DOHH2 (cell line): ENCODE measurements at regions not wholly inside any gene's neighbourhood (a gene's known extent, or its start where the extent isn't known, plus 50 kb on each side); places are given as distances from the start of the nearest gene placed in this dataset.
"Not testable (repeated sequence)": the region's sequence is repeated elsewhere in the genome, so short reads cannot be mapped to it uniquely, and the experiment has no call there.

Experiments
- H3F3A ChIP-seq: fragments of 200-600 bp; sonication (generic), shearing (Covaris generic); 2 replicates; pipeline ENCODE4 v1.6.0; 2016; ENCODE audit warnings: antibody characterized with exemption, mild to moderate bottlenecking; ENCODE audit not compliant: control insufficient read depth, insufficient read depth
- H3K27ac ChIP-seq: fragments of 200-600 bp; sonication (generic); 2 replicates; pipeline ENCODE4 v1.5.1; 2014; ENCODE audit warnings: low read depth, mild to moderate bottlenecking, low read length, moderate library complexity
- H3K27me3 ChIP-seq: fragments of 200-600 bp; sonication (generic); 2 replicates; pipeline ENCODE4 v1.6.1; 2014; ENCODE audit warnings: mild to moderate bottlenecking, low read length, mixed read lengths; ENCODE audit not compliant: control insufficient read depth
- H3K36me3 ChIP-seq: fragments of 200-600 bp; sonication (generic); 2 replicates; pipeline ENCODE4 v1.6.1; 2014; ENCODE audit warnings: mild to moderate bottlenecking, low read length, moderate library complexity, mixed read lengths; ENCODE audit not compliant: control insufficient read depth
- H3K4me1 ChIP-seq: fragments of 200-600 bp; sonication (generic); 2 replicates; pipeline ENCODE4 v1.6.1; 2014; ENCODE audit warnings: mild to moderate bottlenecking, low read length, mixed read lengths; ENCODE audit not compliant: control insufficient read depth
- H3K4me2 ChIP-seq: fragments of 200-600 bp; sonication (generic); 2 replicates; pipeline ENCODE4 v1.6.0; 2014; ENCODE audit warnings: mild to moderate bottlenecking, low read length, moderate library complexity
- H3K4me3 ChIP-seq: fragments of 200-600 bp; sonication (generic); 2 replicates; pipeline ENCODE4 v1.5.1; 2014; ENCODE audit warnings: mild to moderate bottlenecking, low read length, mixed read lengths
- H3K79me2 ChIP-seq: fragments of 200-600 bp; sonication (generic); 2 replicates; pipeline ENCODE4 v1.6.1; 2014; ENCODE audit warnings: mild to moderate bottlenecking, low read length, mixed read lengths; ENCODE audit not compliant: control insufficient read depth
- H3K9me2 ChIP-seq: fragments of 200-600 bp; sonication (generic); replicated peaks from 2 replicates; pipeline ENCODE4 v1.6.1; 2014; ENCODE audit warnings: mild to moderate bottlenecking, low read length, mixed read lengths; ENCODE audit not compliant: control insufficient read depth
- H3K9me3 ChIP-seq: fragments of 200-600 bp; sonication (generic); 2 replicates; pipeline ENCODE4 v1.6.1; 2014; ENCODE audit warnings: antibody characterized with exemption, low read length, mixed read lengths; ENCODE audit not compliant: control insufficient read depth, insufficient read depth
- H4K20me1 ChIP-seq: fragments of 200-600 bp; sonication (generic); 2 replicates; pipeline ENCODE4 v1.6.0; 2014; ENCODE audit warnings: low read depth, mild to moderate bottlenecking, antibody characterized with exemption, low read length, moderate library complexity; ENCODE audit not compliant: control insufficient read depth, insufficient read depth
- EZH2phosphoT487 ChIP-seq: fragments of 200-600 bp; sonication (generic); IDR thresholded peaks from 2 replicates; pipeline ENCODE4 v1.6.1; 2017; ENCODE audit warnings: borderline replicate concordance, mild to moderate bottlenecking, antibody characterized with exemption, low read length, moderate library complexity, mixed read lengths
- TF ChIP-seq, protein P1 (sequence below): fragments of 200-600 bp; sonication (generic); IDR thresholded peaks from one replicate; pipeline ENCODE4 v1.5.1; 2014; ENCODE audit warnings: antibody characterized with exemption, mild to moderate bottlenecking, low read depth, low read length; ENCODE audit not compliant: poor library complexity, severe bottlenecking

DNA sequence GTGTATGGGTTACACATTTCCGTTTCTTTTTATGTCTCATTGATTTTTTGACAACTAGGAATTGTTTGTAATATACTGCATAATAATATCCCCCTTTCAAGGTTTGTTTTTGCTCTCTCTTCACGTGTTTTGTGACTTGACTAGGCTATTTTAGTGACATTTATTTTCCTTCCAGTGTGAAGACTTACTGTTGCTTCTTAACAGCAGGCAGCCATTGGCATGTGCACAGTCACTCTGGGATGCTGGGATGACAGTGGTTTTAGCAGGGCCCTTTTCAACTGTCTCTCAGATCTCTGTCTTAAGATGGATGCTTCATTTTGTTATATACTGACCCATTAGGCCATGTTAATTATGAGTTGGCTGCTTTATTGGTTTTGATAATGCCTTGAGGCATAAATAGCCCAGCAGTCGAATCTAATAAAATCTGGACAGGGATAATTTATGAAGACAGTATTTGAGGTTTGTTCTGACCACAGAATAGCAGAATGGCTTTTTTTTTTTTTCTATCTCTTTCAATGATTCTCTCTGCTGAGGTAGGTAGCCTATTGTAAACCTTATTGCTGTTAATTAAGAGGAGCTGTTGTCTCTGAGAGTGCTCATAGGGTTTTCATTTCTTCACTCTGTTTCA, 536.0 kb downstream of the GABRG2 start:
- Histone ChIP-seq H3K36me3 (no peaks in the 10 kb centered on the region), H3K9me3 (peaks cover 3% of the 10 kb centered on the region; the same call in 1 of the 2 replicates), H3K27ac (no peak overlapping the region), H3K27me3 (no peaks in the 10 kb centered on the region), H3K4me3 (no peak overlapping the region), H3K9me2 (no peaks in the 10 kb centered on the region), H3K79me2 (no peaks in the 10 kb centered on the region), H4K20me1 (no peaks in the 10 kb centered on the region), H3K4me1 (no peaks in the 10 kb centered on the region), H3F3A (no peaks in the 10 kb centered on the region), H3K4me2 (no peak overlapping the region)
- TF ChIP-seq, protein P1, sequence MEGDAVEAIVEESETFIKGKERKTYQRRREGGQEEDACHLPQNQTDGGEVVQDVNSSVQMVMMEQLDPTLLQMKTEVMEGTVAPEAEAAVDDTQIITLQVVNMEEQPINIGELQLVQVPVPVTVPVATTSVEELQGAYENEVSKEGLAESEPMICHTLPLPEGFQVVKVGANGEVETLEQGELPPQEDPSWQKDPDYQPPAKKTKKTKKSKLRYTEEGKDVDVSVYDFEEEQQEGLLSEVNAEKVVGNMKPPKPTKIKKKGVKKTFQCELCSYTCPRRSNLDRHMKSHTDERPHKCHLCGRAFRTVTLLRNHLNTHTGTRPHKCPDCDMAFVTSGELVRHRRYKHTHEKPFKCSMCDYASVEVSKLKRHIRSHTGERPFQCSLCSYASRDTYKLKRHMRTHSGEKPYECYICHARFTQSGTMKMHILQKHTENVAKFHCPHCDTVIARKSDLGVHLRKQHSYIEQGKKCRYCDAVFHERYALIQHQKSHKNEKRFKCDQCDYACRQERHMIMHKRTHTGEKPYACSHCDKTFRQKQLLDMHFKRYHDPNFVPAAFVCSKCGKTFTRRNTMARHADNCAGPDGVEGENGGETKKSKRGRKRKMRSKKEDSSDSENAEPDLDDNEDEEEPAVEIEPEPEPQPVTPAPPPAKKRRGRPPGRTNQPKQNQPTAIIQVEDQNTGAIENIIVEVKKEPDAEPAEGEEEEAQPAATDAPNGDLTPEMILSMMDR, result no peak
- no peak for TF ChIP-seq EZH2phosphoT487

DNA sequence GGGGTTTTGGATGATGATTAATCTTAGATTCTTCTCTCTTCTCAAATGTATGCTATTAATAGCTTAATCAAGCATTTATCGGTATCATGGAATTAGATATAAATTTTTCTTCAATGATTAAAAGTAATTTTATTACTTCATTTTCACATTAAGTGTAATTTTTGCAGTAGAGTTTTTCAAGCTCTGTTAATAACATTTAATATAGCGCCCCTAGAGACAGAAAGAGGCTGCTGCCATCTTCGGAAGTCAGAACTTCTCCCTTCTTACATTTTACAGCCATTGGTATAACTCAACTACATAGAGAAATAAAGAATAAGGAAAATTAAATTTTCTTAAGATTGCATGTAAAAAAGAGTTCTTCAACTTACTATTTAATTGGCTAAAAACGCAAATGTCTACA, 540.3 kb downstream of the GABRG2 start:
- H3K79me2 ChIP-seq, result no peaks in the 10 kb centered on the region
- no peaks in the 10 kb centered on the region for H3K9me2 ChIP-seq
- H3K36me3 ChIP-seq, result no peaks in the 10 kb centered on the region
- H3K27me3 ChIP-seq, result no peaks in the 10 kb centered on the region
- no peaks in the 10 kb centered on the region for H4K20me1 ChIP-seq
- no peaks in the 10 kb centered on the region for H3F3A ChIP-seq
- H3K27ac ChIP-seq, result no peak overlapping the region
- no peak overlapping the region for H3K4me3 ChIP-seq
- no peaks in the 10 kb centered on the region for H3K9me3 ChIP-seq
- no peaks in the 10 kb centered on the region for H3K4me1 ChIP-seq
- TF ChIP-seq, protein P1, result peak; percentile 21
- TF ChIP-seq EZH2phosphoT487, result no peak
- no peak overlapping the region for H3K4me2 ChIP-seq

DNA sequence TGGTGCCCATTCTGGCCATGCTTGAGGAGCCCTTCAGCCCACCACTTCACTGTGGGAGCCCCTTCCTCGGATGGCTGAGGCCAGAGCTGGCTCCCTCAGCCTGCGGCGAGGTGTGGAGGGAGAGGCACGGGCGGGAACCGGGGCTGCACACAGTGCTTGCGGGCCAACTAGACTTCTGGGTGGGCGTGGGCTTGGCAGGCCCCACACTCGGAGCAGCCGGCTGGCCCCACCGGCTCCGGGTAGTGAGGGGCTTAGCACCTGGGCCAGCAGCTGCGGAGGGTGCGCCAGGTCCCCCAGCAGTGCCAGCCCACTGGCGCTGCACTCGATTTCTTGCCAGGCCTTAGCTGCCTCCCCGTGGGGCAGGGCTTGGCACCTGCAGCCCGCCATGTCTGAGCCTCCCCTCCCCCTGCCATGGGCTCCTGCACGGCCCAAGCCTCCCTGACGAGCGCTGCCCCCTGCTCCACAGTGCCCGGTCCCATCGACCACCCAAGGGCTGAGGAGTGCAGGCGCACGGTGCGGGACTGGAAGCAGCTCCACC, 554.2 kb downstream of the GABRG2 start:
- H3F3A ChIP-seq, H3K27ac ChIP-seq, H3K4me1 ChIP-seq, H3K4me3 ChIP-seq, H3K36me3 ChIP-seq, H3K9me3 ChIP-seq, H3K27me3 ChIP-seq, H3K4me2 ChIP-seq, H3K9me2 ChIP-seq, H3K79me2 ChIP-seq, H4K20me1 ChIP-seq: not testable (repeated sequence)

DNA sequence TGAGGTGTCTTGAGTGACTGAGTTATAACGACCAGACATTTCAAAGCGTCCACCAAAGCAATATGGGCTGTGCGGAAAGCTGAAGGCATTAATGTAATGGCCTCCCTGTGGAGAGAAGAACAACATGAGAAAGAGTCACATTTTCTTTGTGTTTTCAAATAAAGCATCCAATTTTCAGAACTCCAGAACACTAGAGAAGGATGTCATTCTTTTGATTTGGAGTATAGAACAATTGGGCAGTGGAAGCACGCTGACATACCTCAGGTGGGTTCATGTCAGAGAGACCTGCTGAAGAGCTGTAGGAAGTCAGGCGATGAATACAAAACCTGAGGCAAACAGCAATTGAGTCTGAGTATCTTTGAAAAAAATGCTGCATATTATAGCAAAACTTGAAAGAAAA, 556.5 kb downstream of the GABRG2 start:
- Histone ChIP-seq H3K27me3 (no peaks in the 10 kb centered on the region), H3K79me2 (no peaks in the 10 kb centered on the region), H4K20me1 (no peaks in the 10 kb centered on the region), H3K36me3 (no peaks in the 10 kb centered on the region), H3K27ac (no peak overlapping the region), H3K9me3 (no peaks in the 10 kb centered on the region; the same call in 1 of the 2 replicates), H3K4me2 (no peak overlapping the region), H3K4me3 (no peak overlapping the region), H3K9me2 (no peaks in the 10 kb centered on the region), H3F3A (no peaks in the 10 kb centered on the region), H3K4me1 (no peaks in the 10 kb centered on the region)
- TF ChIP-seq, protein P1, result no peak
- no peak for TF ChIP-seq EZH2phosphoT487
